ENCODE measurements at regions not wholly inside any gene's neighbourhood (a gene's known extent, or its start where the extent isn't known, plus 50 kb on each side); places are given as distances from the start of the nearest gene placed in this dataset.
A peak's percentile ranks its signal among the peaks of the same experiment; 100 is the strongest.

DNA sequence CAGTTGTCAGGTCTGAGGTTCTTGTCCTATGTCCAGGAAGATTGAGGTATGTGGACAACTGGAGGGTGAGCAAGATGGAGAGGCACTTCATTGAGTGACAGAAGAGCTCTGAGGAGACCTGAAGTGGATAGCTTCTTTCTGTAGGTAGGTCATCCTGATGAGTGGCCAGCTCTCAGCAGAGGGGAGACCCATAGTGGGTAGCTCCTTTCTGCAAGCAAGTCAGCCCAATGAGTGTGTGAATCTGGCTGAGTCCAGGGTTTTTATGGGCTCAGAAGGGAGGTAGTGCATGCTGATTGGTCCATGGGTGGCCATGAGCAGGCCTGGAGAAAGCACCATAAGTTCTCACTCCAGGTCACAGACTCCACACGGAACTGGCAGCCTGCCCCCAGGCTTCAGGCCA is 92.6 kb upstream of the GALNT5 start:
- DNase-seq = no peak

DNA sequence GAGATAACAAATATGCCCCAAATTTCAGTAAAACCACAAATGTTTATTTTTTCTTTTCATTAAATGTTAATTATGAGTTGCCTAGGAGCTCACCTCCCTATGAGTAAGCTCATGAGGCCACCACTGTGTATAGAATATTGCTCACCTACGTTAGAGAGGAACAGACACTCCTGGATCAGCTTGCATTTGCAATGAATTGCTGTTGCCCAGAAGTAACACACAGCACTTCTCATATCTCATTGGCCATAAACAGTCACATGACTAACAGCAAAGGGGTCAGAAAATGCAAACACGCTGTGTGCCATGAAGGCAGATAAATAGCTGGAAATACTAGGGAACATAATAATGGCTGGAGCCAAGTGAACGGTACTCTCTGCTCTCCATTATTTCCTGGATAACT is 89.0 kb upstream of the GALNT5 start:
- DNase-seq = no peak

DNA sequence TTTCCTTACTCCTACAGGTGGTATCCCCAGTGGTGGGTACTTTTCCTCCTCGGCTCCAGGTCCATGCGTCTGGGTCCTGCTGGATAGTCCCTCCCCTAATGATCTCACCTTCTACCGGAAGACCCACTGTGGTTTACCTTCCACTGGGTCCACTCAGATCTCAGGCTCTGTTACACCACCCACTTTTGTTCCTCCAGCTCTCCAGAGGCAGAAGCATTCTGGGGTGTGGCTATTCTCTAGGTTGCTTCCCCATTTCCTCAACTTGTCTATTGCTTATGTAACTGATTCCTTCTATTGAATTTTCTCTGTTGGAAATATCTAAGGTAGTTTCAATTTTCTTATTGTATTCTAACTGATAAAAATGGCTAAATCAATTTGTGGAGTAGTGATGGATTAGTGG is 87.6 kb upstream of the GALNT5 start:
- DNase-seq = peak; percentile 60

GRCh38 chr2:157170299-157170698 is 87.2 kb upstream of the GALNT5 start:
- peak; percentile 59 for DNase-seq

DNA sequence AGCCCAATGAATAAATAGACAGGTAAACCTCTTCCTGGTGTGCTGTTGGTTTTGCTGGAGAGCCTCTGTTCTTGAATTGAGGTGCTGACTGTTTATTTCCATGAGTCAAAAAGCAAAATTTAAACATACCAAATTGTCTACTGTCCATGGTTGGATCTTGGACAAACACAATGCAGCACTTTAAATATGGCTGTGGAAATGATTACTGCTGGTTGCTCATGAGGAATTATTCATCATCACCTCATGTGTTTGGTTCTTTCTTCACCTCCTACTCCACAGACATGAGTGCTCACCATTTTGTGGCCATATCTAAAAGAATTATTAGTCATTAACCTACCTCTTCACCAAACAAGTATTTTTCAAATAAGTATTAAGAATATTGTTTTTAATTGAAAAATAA is 85.3 kb upstream of the GALNT5 start:
- peak; percentile 24 for DNase-seq

DNA sequence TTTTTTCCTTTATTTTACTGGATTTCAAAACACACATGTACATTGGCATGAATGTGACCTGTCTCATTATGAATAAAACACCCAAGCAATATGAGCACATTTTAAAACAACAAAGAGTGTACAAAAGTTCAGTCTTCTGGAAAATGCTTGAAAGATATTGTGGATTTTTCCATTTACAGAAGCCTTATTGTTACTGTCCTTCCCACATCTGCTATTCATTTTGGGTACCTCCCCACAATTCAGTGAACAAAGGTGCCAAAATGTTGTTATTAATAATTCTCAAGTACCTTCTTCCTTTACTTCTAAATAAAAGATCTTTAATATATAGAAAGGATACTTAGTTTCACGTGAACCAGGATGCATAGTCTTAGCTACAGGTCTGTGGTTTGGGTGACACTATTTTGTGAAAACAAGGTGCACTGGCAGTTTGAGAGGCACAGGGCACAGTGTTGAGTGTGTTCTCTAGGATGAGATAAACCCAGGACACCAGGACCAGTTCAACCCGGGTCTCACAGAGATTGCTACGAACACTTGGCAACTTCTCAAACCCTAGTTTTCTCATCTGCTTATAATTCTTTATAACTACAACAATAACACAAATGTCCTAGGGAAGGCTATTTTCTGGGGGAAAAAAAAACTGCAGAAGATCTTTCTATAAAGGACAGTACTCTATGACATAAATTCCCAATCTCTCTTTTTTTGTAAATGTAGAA is 84.5 kb upstream of the GALNT5 start:
- DNase-seq = no peak

- peak; percentile 82 for DNase-seq
Observed at GRCh38 chr2:157173740-157174184, 83.7 kb upstream of the GALNT5 start.

DNA sequence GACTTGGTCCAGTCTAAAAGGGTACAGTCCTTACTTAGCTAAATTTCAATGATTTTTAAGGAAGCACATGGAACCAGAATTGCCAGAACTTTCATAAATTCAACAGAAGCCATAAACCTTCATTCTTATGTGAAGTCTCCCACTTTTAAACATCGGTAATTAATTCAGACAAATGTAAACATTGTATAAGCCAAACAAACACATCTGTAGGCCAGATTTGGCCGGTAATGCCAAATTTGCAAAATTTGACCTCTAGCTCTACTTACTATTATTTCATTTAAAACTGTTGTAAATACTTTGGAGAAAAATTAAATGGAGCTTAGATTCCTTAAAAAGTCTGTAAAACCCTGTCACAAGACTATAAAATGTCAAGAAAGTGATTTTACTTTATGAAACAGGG is 83.2 kb upstream of the GALNT5 start:
- DNase-seq = no peak

- DNase-seq = peak; percentile 33
Observed at GRCh38 chr2:157176602-157177001, 80.9 kb upstream of the GALNT5 start.

- DNase-seq = peak; percentile 81
Observed at GRCh38 chr2:157178874-157179273, 78.6 kb upstream of the GALNT5 start.

GRCh38 chr2:157179324-157180105 is 78.0 kb upstream of the GALNT5 start:
- no peak for DNase-seq

GRCh38 chr2:157180359-157180758 is 77.1 kb upstream of the GALNT5 start:
- DNase-seq = no peak

GRCh38 chr2:157181234-157181633 is 76.3 kb upstream of the GALNT5 start:
- DNase-seq = peak; percentile 84

DNA sequence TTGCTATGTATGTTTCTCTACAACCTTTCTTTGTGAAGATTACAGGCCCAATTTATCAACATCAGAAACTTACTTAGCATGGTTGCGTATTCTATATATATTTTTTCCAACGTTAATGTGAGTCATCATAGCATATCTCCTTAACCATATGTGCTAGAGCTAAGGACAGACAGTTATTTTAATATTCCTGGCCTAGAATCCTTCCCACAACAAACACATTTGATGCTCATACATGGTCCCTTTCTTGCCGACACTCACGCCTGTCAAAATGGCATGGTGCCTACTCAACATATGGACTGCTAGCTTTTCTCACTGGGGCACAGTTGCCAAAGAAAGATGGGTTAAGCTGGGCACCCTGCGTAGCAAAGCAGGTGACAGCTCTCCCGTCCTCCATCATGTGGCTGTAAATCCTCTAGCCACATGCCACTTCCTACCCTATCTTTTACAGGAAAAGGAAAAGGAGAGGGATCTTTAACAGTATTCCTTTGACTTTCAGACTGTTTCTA is 75.2 kb upstream of the GALNT5 start:
- no peak for DNase-seq

DNA sequence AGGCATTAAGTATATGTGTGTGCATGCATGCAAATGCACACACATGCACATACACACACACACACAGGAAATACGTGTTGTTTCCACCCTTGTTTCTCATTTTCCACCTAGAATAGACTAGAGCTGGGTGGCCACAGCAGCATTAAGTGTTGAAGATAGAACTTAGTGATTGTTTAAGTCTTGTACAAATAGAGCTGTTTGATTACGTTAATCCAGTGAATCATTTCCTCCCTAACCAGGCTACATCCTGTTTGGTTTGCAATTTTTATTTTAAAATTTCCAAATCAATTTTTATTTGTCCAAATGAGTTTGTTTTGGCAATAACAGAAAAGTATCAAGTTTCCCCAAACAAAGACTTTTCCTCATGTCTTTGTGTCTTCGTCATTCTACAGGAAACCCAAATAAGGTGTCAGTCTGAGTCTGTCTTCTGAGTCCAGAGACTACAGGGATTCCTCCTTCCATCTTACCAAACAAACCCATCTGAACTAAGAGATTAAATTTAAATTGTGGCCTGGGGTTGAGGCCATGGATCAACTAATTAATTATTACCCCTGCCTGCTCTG is 74.6 kb upstream of the GALNT5 start:
- DNase-seq = peak; percentile 90

GRCh38 chr2:157184161-157184895 is 73.2 kb upstream of the GALNT5 start:
- DNase-seq = no peak

DNA sequence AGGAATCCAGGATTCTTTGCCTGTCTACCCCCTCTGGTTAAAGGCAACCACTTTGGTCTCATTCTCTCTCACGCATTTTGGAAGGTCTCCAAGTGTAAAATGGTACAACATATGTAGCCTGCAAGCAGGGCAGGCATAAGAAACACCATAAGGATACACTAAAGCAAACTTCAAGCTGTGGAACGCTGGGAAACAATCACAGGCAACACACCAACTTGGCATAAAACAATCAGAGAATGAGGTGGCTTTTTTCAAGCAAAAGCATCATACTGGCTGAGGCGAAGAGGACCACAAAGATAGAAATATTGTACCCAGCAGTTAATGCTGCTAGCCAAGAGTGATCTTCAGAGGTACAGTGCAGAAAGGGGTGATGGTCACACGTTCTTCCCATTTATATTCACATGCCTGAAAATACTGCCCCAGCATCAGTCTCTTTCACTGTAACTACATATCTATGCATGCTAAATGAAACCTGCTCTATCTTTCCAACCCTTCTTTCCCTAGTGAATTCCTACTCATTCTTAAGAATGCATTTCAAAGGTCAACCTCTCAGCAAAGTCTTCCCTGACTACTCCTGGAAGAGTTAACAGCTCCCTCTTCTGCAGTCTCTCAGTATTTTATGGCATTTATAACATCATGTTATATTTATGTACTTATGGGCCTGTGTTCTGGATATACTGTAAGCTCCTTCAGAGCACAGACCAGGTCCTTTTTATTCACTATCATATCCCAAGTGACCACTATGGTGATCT is 71.9 kb upstream of the GALNT5 start:
- no peak for DNase-seq

GRCh38 chr2:157190151-157190550 is 67.4 kb upstream of the GALNT5 start:
- DNase-seq = no peak

DNA sequence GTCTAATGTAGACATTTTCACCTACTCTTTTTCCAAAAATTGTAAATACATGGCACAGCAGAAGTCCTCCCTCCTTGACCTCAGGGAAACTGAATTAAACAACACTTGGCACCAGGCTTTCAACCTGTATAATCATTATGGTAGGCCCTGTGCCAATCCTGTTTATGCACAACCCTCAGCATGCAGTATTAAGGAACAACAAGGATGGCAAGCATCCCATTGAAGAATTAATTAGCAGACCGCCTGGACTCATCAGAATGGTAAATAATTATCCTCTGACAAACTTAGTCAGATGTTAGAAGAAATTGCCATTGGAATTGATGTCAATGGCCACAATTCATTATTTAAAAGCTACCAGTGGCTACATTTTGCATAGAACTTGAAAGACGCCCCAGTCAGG is 66.3 kb upstream of the GALNT5 start:
- no peak for DNase-seq

GRCh38 chr2:157192445-157193423 is 64.8 kb upstream of the GALNT5 start:
- DNase-seq = no peak

DNA sequence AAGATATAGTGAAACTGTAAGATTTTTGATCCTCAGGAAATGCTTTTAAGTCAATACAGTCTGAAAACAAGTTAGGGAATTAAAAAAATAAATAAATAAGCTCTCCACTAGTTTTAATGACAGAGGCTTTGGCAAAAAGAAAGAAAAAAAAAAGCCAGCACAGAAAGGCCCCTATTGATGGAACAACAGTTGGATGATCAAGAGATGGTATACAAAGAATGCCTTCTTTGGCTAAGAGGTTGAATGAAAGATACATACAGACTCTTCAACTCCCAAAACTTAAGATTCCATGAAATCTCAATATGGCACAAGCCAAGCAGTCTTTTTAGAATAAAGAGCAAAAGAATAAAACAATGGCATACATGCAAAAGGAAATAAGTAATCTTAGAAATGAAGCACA is 64.0 kb upstream of the GALNT5 start:
- no peak for DNase-seq
